ENCODE measurements at regions not wholly inside any gene's neighbourhood (a gene's known extent, or its start where the extent isn't known, plus 50 kb on each side); places are given as distances from the start of the nearest gene placed in this dataset.

GRCh38 chr5:90109285-90109684, 300.3 kb downstream of the CETN3 start:
- Histone ChIP-seq H3K27me3 (ENCODE audit: insufficient read depth, low read depth, low read length) (no peaks in the 10 kb centered on the region), H3K79me2 (replicated peaks; ENCODE audit: insufficient read depth, low read length) (no peaks in the 10 kb centered on the region), H3K9me3 (ENCODE audit: low read length) (no peaks in the 10 kb centered on the region), H3K4me2 (ENCODE audit: low read length) (no peak overlapping the region), H3K27ac (ENCODE audit: low read length) (no peak overlapping the region), H4K20me1 (ENCODE audit: insufficient read depth) (no peaks in the 10 kb centered on the region), H2AFZ (ENCODE audit: low read depth, low read length) (no peak overlapping the region), H3F3A (ENCODE audit: insufficient read depth, low read length, poor library complexity, severe bottlenecking) (peaks cover 2% of the 10 kb centered on the region), H3K9me2 (ENCODE audit: insufficient read depth, low read length) (no peaks in the 10 kb centered on the region), H3K9ac (ENCODE audit: low read length) (no peak overlapping the region), H3K36me3 (ENCODE audit: insufficient read depth, low read length) (no peaks in the 10 kb centered on the region), H3K4me3 (ENCODE audit: low read length) (no peak overlapping the region)
- TF ChIP-seq TAF1 (IDR thresholded peaks at IDR 0.05; ENCODE audit: low read depth): no peak
- no peak for TF ChIP-seq RAD21 (conservative IDR thresholded peaks at IDR 0.05)
- TF ChIP-seq, protein P1, sequence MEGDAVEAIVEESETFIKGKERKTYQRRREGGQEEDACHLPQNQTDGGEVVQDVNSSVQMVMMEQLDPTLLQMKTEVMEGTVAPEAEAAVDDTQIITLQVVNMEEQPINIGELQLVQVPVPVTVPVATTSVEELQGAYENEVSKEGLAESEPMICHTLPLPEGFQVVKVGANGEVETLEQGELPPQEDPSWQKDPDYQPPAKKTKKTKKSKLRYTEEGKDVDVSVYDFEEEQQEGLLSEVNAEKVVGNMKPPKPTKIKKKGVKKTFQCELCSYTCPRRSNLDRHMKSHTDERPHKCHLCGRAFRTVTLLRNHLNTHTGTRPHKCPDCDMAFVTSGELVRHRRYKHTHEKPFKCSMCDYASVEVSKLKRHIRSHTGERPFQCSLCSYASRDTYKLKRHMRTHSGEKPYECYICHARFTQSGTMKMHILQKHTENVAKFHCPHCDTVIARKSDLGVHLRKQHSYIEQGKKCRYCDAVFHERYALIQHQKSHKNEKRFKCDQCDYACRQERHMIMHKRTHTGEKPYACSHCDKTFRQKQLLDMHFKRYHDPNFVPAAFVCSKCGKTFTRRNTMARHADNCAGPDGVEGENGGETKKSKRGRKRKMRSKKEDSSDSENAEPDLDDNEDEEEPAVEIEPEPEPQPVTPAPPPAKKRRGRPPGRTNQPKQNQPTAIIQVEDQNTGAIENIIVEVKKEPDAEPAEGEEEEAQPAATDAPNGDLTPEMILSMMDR (IDR thresholded peaks at IDR 0.05; ENCODE audit: poor library complexity, severe bottlenecking): no peak
- no peak for TF ChIP-seq POLR2AphosphoS5 (IDR thresholded peaks at IDR 0.05)
- TF ChIP-seq SMC3 (conservative IDR thresholded peaks at IDR 0.05; ENCODE audit: poor library complexity): no peak

DNA sequence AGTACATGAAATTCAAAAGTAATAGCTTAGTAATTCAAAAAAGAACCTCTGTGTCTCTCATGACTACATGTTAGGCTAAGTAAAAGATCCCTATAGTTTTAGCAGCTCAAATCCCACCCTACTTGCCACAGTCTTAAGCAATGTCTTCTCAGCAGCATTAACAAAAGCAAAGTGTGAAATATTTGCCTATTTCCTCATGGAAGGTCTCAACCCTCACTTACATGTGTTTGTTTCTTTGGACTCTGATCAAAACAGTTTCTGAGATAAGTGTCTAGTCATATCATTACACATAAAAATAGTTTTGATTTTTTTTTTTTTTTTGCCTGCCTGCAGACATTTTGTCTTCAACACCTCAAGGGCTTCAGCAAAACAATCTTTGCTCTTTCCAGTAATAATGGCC, 310.5 kb downstream of the CETN3 start:
- no peak overlapping the region for H3K27ac ChIP-seq (ENCODE audit: low read length)
- no peaks in the 10 kb centered on the region for H3K36me3 ChIP-seq (ENCODE audit: insufficient read depth, low read length)
- no peaks in the 10 kb centered on the region for H4K20me1 ChIP-seq (ENCODE audit: insufficient read depth)
- no peak overlapping the region for H3K9ac ChIP-seq (ENCODE audit: low read length)
- no peak overlapping the region for H2AFZ ChIP-seq (ENCODE audit: low read depth, low read length)
- H3K79me2 ChIP-seq (replicated peaks; ENCODE audit: insufficient read depth, low read length): no peaks in the 10 kb centered on the region
- no peaks in the 10 kb centered on the region for H3K27me3 ChIP-seq (ENCODE audit: insufficient read depth, low read depth, low read length)
- H3K9me3 ChIP-seq (ENCODE audit: low read length): no peaks in the 10 kb centered on the region
- no peaks in the 10 kb centered on the region for H3K9me2 ChIP-seq (ENCODE audit: insufficient read depth, low read length)
- no peak overlapping the region for H3K4me2 ChIP-seq (ENCODE audit: low read length)
- no peak overlapping the region for H3K4me3 ChIP-seq (ENCODE audit: low read length)
- no peak for TF ChIP-seq TAF1 (IDR thresholded peaks at IDR 0.05; ENCODE audit: low read depth)
- TF ChIP-seq SMC3 (conservative IDR thresholded peaks at IDR 0.05; ENCODE audit: poor library complexity): no peak
- TF ChIP-seq POLR2AphosphoS5 (IDR thresholded peaks at IDR 0.05): no peak
- no peak for TF ChIP-seq EZH2 (IDR thresholded peaks at IDR 0.05; ENCODE audit: borderline replicate concordance, insufficient read depth, low read length, poor library complexity, severe bottlenecking)
- no peaks in the 10 kb centered on the region for H3F3A ChIP-seq (ENCODE audit: insufficient read depth, low read length, poor library complexity, severe bottlenecking)

- Histone ChIP-seq H3K4me2 (ENCODE audit: low read length) (no peak overlapping the region), H3K4me3 (ENCODE audit: low read length) (no peak overlapping the region), H3K9me3 (ENCODE audit: low read length) (no peaks in the 10 kb centered on the region), H3K79me2 (replicated peaks; ENCODE audit: insufficient read depth, low read length) (no peaks in the 10 kb centered on the region), H3F3A (ENCODE audit: insufficient read depth, low read length, poor library complexity, severe bottlenecking) (no peaks in the 10 kb centered on the region), H3K9ac (ENCODE audit: low read length) (no peak overlapping the region), H4K20me1 (ENCODE audit: insufficient read depth) (no peaks in the 10 kb centered on the region), H2AFZ (ENCODE audit: low read depth, low read length) (no peak overlapping the region), H3K27ac (ENCODE audit: low read length) (no peak overlapping the region), H3K36me3 (ENCODE audit: insufficient read depth, low read length) (no peaks in the 10 kb centered on the region), H3K9me2 (ENCODE audit: insufficient read depth, low read length) (no peaks in the 10 kb centered on the region), H3K27me3 (ENCODE audit: insufficient read depth, low read depth, low read length) (peaks cover under 1% of the 10 kb centered on the region)
- TF ChIP-seq, protein P2, sequence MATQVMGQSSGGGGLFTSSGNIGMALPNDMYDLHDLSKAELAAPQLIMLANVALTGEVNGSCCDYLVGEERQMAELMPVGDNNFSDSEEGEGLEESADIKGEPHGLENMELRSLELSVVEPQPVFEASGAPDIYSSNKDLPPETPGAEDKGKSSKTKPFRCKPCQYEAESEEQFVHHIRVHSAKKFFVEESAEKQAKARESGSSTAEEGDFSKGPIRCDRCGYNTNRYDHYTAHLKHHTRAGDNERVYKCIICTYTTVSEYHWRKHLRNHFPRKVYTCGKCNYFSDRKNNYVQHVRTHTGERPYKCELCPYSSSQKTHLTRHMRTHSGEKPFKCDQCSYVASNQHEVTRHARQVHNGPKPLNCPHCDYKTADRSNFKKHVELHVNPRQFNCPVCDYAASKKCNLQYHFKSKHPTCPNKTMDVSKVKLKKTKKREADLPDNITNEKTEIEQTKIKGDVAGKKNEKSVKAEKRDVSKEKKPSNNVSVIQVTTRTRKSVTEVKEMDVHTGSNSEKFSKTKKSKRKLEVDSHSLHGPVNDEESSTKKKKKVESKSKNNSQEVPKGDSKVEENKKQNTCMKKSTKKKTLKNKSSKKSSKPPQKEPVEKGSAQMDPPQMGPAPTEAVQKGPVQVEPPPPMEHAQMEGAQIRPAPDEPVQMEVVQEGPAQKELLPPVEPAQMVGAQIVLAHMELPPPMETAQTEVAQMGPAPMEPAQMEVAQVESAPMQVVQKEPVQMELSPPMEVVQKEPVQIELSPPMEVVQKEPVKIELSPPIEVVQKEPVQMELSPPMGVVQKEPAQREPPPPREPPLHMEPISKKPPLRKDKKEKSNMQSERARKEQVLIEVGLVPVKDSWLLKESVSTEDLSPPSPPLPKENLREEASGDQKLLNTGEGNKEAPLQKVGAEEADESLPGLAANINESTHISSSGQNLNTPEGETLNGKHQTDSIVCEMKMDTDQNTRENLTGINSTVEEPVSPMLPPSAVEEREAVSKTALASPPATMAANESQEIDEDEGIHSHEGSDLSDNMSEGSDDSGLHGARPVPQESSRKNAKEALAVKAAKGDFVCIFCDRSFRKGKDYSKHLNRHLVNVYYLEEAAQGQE (IDR thresholded peaks at IDR 0.05; ENCODE audit: borderline replicate concordance): no peak
- TF ChIP-seq RAD21 (conservative IDR thresholded peaks at IDR 0.05) (no peak), EP300 (conservative IDR thresholded peaks at IDR 0.05; ENCODE audit: poor library complexity, severe bottlenecking) (no peak), MXI1 (conservative IDR thresholded peaks at IDR 0.05; ENCODE audit: poor library complexity, severe bottlenecking) (no peak), POLR2AphosphoS5 (IDR thresholded peaks at IDR 0.05) (no peak), TAF1 (IDR thresholded peaks at IDR 0.05; ENCODE audit: low read depth) (no peak), SMC3 (conservative IDR thresholded peaks at IDR 0.05; ENCODE audit: poor library complexity) (no peak), EZH2 (IDR thresholded peaks at IDR 0.05; ENCODE audit: borderline replicate concordance, insufficient read depth, low read length, poor library complexity, severe bottlenecking) (no peak)
- TF ChIP-seq, protein P1 (IDR thresholded peaks at IDR 0.05; ENCODE audit: poor library complexity, severe bottlenecking): no peak
These were observed 312.5 kb downstream of the CETN3 start for GRCh38 chr5:90097082-90097477.

All from neural cell (in vitro differentiated cells).